Loucy (cell line): ENCODE measurements at regions not wholly inside any gene's neighbourhood (a gene's known extent, or its start where the extent isn't known, plus 50 kb on each side); places are given as distances from the start of the nearest gene placed in this dataset.

Experiments used
- EZH2phosphoT487 ChIP-seq: fragments of 200-600 bp; IDR thresholded peaks from 2 replicates; pipeline ENCODE4 v1.6.1; 2018; ENCODE audit warnings: antibody characterized with exemption, mild to moderate bottlenecking, moderate library complexity, borderline replicate concordance
- TF ChIP-seq, protein P1 (sequence below): fragments of 200-600 bp; sonication (generic); conservative IDR thresholded peaks from 2 replicates; pipeline ENCODE4 v1.5.1; 2014; ENCODE audit warnings: mild to moderate bottlenecking, antibody characterized with exemption, low read length

GRCh38 chr5:125109293-125109692, 362.9 kb upstream of the ZNF608 start:
- TF ChIP-seq, protein P1, sequence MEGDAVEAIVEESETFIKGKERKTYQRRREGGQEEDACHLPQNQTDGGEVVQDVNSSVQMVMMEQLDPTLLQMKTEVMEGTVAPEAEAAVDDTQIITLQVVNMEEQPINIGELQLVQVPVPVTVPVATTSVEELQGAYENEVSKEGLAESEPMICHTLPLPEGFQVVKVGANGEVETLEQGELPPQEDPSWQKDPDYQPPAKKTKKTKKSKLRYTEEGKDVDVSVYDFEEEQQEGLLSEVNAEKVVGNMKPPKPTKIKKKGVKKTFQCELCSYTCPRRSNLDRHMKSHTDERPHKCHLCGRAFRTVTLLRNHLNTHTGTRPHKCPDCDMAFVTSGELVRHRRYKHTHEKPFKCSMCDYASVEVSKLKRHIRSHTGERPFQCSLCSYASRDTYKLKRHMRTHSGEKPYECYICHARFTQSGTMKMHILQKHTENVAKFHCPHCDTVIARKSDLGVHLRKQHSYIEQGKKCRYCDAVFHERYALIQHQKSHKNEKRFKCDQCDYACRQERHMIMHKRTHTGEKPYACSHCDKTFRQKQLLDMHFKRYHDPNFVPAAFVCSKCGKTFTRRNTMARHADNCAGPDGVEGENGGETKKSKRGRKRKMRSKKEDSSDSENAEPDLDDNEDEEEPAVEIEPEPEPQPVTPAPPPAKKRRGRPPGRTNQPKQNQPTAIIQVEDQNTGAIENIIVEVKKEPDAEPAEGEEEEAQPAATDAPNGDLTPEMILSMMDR, result no peak
- TF ChIP-seq EZH2phosphoT487, result no peak
